HCT116 (cell line): ENCODE measurements at regions not wholly inside any gene's neighbourhood (a gene's known extent, or its start where the extent isn't known, plus 50 kb on each side); places are given as distances from the start of the nearest gene placed in this dataset.

Experiments used
- CTCF ChIP-seq, 3 experiments: fragments of 200-600 bp in 1 of 3; sonication (generic) in 1 of 3; IDR thresholded peaks in 2 of 3; conservative IDR thresholded peaks in 1 of 3; 2 replicates each; pipeline ENCODE4 v1.5.1; 2012 to 2017; ENCODE audit warnings: low read depth in 2 of 3, low read length in 2 of 3, antibody characterized with exemption in 1 of 3, borderline replicate concordance in 1 of 3, control low read depth in 1 of 3, mild to moderate bottlenecking in 1 of 3, mixed read lengths in 1 of 3, mixed run types in 1 of 3, moderate library complexity in 1 of 3; ENCODE audit not compliant: insufficient read depth in 1 of 3
- ELF1 ChIP-seq: IDR thresholded peaks from 2 replicates; pipeline ENCODE4 v1.6.1; 2012; ENCODE audit warnings: low read depth, borderline replicate concordance
- EZH2 ChIP-seq: fragments of 200-600 bp; sonication (generic); IDR thresholded peaks from 2 replicates; pipeline ENCODE4 v1.6.1; 2017; ENCODE audit warnings: antibody characterized with exemption, mixed run types
- JUND ChIP-seq: IDR thresholded peaks from 2 replicates; pipeline ENCODE4 v1.6.1; 2012
- POLR2A ChIP-seq: IDR thresholded peaks from 2 replicates; pipeline ENCODE4 v1.7.0; 2011; ENCODE audit warnings: borderline replicate concordance; ENCODE audit not compliant: insufficient read depth, insufficient read length; ENCODE audit errors: extremely low read depth
- ZBTB33 ChIP-seq: IDR thresholded peaks from 2 replicates; pipeline ENCODE4 v1.6.1; 2011; ENCODE audit warnings: mild to moderate bottlenecking, low read length, moderate library complexity; ENCODE audit not compliant: insufficient replicate concordance; ENCODE audit errors: extremely low read depth

DNA sequence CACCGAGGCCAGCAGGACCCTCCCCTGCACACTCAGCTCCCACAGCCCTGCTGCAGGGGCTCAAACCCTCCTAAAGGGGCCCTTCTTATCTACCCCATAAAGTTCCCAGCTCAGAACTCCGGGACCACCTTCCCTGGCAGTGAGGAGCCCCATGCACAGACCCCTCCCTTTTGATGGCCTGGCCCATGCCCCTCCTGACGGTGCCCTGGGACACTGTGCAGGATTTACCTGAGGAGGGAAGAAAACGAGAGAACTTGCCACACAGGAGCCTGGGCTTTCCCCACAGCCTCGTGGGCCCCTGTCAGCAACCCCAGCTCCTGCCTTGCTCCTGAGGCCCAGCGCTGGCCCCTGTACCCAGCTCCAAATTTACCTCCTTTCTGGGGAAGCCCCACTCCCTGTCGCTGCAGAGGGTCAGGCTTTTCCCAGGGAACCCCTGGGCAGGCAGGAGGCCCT, 206.3 kb upstream of the SALL3 start:
- TF ChIP-seq CTCF (IDR thresholded peaks at IDR 0.05 in 2 of 3, conservative IDR thresholded peaks at IDR 0.05 in 1 of 3; ENCODE audit: borderline replicate concordance in 1 of 3, insufficient read depth in 1 of 3, low read depth in 2 of 3, low read length in 2 of 3) (no peak), ZBTB33 (no peak), POLR2A (no peak), JUND (no peak), ELF1 (no peak), EZH2 (no peak)
